IPS-18c (cell line): ENCODE measurements at regions not wholly inside any gene's neighbourhood (a gene's known extent, or its start where the extent isn't known, plus 50 kb on each side); places are given as distances from the start of the nearest gene placed in this dataset.

Experiments used
- H3K4me3 ChIP-seq: 2 replicates; pipeline ENCODE4 v1.7.0; 2013; ENCODE audit warnings: low read depth, mild to moderate bottlenecking, low read length, moderate library complexity; ENCODE audit not compliant: insufficient read depth
- H3K9me3 ChIP-seq: one replicate; pipeline ENCODE4 v1.6.1; 2013; ENCODE audit warnings: mild to moderate bottlenecking, low read length, moderate library complexity; ENCODE audit not compliant: control insufficient read depth, insufficient read depth

GRCh38 chr13:99129050-99129449 is 71.6 kb upstream of the UBAC2 start:
- H3K4me3 ChIP-seq, result no peak overlapping the region
- no peaks in the 10 kb centered on the region for H3K9me3 ChIP-seq

- Histone ChIP-seq H3K9me3 (no peaks in the 10 kb centered on the region), H3K4me3 (no peak overlapping the region)
Measured at GRCh38 chr13:99129951-99130350, 70.7 kb upstream of the UBAC2 start.

GRCh38 chr13:99131410-99131809 is 69.2 kb upstream of the UBAC2 start:
- H3K4me3 ChIP-seq, result no peak overlapping the region
- no peaks in the 10 kb centered on the region for H3K9me3 ChIP-seq

- H3K9me3 ChIP-seq, result no peaks in the 10 kb centered on the region
Measured at GRCh38 chr13:99132295-99132835, 68.3 kb upstream of the UBAC2 start.

GRCh38 chr13:99133230-99133629 is 67.4 kb upstream of the UBAC2 start:
- no peaks in the 10 kb centered on the region for H3K9me3 ChIP-seq
- H3K4me3 ChIP-seq, result no peak overlapping the region

More at GRCh38 chr13:99132295-99132835, 68.3 kb upstream of the UBAC2 start:
- H3K4me3 ChIP-seq, result no peak overlapping the region

DNA sequence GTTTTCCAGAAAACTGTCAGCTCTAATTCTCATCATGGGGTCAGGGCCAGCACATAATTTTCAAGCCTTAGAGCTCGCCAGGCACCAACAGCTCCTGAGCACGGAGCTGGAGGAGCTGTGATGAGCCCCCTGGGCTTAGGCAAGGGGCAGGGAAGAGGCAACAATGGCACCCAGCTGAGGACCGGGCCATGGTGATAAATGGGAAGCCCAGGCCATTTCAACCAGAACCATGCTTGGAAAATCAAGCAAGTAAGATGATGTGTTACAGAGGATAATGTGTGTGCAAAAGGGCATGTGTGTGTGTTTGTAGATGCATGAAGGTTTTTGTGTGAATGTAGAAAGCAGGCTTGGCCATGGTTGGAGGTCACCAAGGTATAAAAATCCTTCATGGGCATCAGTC is 66.8 kb upstream of the UBAC2 start:
- Histone ChIP-seq H3K9me3 (no peaks in the 10 kb centered on the region), H3K4me3 (no peak overlapping the region)

DNA sequence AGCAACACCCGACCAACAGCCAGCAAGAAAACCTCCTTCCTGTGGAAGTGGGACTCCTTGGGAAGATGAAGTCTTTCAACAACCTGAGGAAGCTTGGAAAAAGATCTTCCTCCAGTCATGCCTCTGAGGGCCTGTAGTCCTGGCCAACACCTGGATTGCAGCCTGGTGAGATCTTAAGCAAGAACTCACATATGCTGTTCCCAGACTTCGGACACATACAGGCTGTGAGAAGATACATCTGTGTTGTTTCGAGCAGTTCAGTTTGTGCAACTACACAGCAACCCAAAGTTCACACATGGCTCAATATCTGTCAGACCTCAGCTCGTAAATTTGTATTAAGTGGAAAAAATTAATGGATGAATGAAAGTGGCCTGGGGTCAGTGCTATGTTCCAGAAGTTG is 65.1 kb upstream of the UBAC2 start:
- no peaks in the 10 kb centered on the region for H3K9me3 ChIP-seq

DNA sequence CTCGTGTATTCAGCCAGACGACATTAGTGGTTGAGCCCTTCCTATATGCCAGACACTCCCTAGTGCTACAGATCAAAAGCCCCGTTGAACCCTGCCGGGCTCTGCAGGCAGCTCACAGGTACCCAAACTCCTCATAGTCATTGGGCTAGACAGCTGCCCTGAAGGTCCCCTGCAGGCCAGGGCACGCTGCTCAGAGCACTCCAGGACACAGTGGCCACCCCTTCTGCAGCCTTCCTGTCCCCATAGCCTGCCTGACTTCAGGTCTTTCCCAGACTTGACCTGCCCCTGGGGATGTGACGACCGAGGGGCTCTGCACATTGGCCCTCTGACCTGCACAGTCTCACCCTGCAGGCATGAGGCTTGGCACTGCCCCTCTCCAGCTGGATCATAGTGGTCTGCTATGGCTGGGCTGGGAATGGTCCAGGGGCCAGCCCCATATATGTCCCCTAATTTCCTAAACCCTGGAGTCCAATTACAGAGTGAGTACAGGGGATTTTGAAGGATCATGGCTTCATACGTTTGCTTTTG is 64.2 kb upstream of the UBAC2 start:
- H3K9me3 ChIP-seq, result no peaks in the 10 kb centered on the region
- H3K4me3 ChIP-seq, result no peak overlapping the region

More for the DNA sequence above, 65.1 kb upstream of the UBAC2 start:
- no peak overlapping the region for H3K4me3 ChIP-seq

- Histone ChIP-seq H3K9me3 (no peaks in the 10 kb centered on the region), H3K4me3 (no peak overlapping the region)
Measured at GRCh38 chr13:99140831-99141230, 59.8 kb upstream of the UBAC2 start.

DNA sequence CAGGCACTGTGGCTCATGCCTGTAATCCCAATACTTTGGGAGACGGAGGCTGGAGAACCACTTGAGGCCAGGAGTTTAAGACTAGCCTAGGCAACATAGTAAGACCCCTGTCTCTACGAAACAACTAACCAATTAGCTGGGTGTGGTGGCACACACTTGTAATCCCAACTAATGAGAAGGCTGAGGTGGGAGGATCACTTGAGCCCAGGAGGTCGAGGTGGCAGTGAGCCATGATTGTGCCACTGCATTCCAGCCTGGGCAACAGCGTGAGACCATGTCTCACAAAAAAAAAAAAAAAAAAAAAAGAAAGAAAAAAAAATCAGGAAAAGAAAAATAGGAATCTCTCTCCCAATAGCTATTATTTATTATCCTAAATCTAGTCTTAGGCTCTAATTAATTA is 56.8 kb upstream of the UBAC2 start:
- H3K9me3 ChIP-seq, result no peaks in the 10 kb centered on the region
- no peak overlapping the region for H3K4me3 ChIP-seq

GRCh38 chr13:99144306-99144705 is 56.3 kb upstream of the UBAC2 start:
- no peak overlapping the region for H3K4me3 ChIP-seq

GRCh38 chr13:99145461-99145860 is 55.2 kb upstream of the UBAC2 start:
- H3K9me3 ChIP-seq, result no peaks in the 10 kb centered on the region

More at GRCh38 chr13:99144306-99144705, 56.3 kb upstream of the UBAC2 start:
- H3K9me3 ChIP-seq, result no peaks in the 10 kb centered on the region

DNA sequence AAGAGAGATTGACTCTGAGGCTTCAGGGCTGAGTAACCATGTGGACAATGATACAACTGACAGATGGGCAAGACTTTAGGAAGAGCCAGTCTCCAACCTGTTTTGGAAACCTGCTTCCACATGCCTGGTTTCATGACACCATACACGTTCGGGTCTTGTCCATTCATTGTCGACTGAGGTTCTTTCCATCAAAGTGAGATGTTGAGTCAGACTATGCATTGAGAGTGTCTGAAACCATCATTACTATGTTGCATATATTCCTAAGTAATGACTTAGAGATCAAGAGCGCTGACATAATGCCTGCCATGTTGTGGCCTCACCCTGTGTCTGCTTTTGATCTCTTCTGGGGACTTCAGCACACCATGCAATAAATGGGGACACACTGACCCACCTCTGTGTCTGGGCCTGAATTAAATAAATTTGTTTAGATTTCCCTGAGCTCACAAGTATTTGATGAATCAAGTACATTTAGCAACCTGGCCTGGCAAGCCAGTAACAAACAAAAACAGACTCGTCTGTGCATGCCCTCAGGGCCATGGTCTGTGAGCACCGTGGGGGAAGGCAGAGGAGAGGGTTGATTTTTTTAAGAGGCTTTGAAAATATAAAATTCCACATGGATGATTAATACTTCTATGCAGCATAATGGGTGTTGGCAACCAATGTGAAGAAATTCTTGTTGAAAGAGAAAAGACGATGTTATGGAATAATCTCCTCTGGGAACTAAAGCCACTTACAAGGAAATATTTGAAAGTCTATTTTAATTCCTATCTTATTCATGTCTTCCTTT is 49.9 kb upstream of the UBAC2 start:
- no peak overlapping the region for H3K4me3 ChIP-seq
- no peaks in the 10 kb centered on the region for H3K9me3 ChIP-seq

More at GRCh38 chr13:99145461-99145860, 55.2 kb upstream of the UBAC2 start:
- H3K4me3 ChIP-seq, result no peak overlapping the region
